GM23248 (cell line): ENCODE measurements at regions not wholly inside any gene's neighbourhood (a gene's known extent, or its start where the extent isn't known, plus 50 kb on each side); places are given as distances from the start of the nearest gene placed in this dataset.

Source experiments
- EZH2 ChIP-seq: fragments of 200-600 bp; sonication (generic); IDR thresholded peaks from 2 replicates; pipeline ENCODE4 v1.6.1; 2018; ENCODE audit warnings: antibody characterized with exemption, mild to moderate bottlenecking; ENCODE audit not compliant: insufficient read depth, poor library complexity, severe bottlenecking
- EZH2phosphoT487 ChIP-seq: fragments of 200-600 bp; sonication (generic); IDR thresholded peaks from 2 replicates; pipeline ENCODE4 v1.6.1; 2018; ENCODE audit warnings: antibody characterized with exemption, moderate library complexity, mild to moderate bottlenecking, low read depth; ENCODE audit not compliant: insufficient read depth

DNA sequence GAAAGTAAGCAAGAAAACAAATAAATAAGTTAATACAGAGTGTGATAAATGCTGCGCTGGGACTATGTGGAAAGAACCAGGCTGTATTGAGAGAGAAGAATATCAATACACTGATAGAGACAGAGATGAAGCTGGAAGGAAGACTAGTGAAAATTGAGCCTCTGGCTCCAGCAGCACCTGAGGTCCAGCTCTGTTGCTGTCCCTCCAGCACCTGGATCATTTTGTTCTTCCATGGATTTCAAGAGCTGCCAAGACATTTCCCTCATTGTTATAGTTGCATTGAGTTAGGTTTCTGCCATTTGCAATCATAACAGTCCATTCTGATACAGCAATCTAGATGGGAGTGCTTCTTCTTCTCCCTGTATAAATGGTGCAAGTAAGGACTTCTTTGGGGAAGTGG lies 242.7 kb upstream of the FGGY start:
- TF ChIP-seq EZH2 (no peak), EZH2phosphoT487 (no peak)
